ENCODE measurements at regions not wholly inside any gene's neighbourhood (a gene's known extent, or its start where the extent isn't known, plus 50 kb on each side); places are given as distances from the start of the nearest gene placed in this dataset.

- TF ChIP-seq POLR2A (IDR thresholded peaks at IDR 0.05) (no peak), CTCF (IDR thresholded peaks at IDR 0.05) (no peak)
These were observed 94.2 kb upstream of the DLGAP1 start for GRCh38 chr18:4549164-4549872.
